ENCODE measurements at regions not wholly inside any gene's neighbourhood (a gene's known extent, or its start where the extent isn't known, plus 50 kb on each side); places are given as distances from the start of the nearest gene placed in this dataset.
A peak's percentile ranks its signal among the peaks of the same experiment; 100 is the strongest.

DNA sequence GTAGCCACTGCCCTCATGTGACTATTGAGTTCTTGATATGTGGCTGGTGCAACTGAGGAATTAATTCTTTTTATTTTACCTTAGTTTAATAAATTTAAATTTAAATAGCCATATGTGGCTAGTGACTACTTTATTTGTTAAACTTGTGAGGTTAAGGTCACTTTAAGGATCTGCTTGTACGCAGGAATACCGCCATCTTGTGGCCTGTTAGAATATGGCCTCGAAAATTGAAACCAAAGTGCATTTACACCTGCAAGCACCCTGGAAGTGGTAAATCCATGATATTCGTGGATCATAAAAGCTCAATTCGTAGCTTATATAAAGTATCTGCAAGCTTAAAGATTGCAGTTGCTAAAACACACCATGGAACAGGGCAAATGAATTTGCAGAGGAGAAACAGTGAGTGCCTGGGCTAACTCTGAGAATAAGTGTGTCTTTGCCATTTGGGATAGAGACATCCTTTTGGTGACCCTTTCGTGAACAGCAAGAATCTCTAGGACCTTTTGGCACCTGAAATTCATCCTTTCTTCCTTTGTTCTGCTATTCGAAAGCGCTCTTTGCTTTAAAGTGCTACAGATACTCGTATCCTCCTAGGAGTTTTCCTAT, 59.9 kb upstream of the REG3A start:
- H3K4me1 ChIP-seq: no peaks in the 10 kb centered on the region
- DNase-seq: no peak
- H3K4me3 ChIP-seq: no peak overlapping the region
- H3K27me3 ChIP-seq: no peaks in the 10 kb centered on the region
- TF ChIP-seq, protein P1, sequence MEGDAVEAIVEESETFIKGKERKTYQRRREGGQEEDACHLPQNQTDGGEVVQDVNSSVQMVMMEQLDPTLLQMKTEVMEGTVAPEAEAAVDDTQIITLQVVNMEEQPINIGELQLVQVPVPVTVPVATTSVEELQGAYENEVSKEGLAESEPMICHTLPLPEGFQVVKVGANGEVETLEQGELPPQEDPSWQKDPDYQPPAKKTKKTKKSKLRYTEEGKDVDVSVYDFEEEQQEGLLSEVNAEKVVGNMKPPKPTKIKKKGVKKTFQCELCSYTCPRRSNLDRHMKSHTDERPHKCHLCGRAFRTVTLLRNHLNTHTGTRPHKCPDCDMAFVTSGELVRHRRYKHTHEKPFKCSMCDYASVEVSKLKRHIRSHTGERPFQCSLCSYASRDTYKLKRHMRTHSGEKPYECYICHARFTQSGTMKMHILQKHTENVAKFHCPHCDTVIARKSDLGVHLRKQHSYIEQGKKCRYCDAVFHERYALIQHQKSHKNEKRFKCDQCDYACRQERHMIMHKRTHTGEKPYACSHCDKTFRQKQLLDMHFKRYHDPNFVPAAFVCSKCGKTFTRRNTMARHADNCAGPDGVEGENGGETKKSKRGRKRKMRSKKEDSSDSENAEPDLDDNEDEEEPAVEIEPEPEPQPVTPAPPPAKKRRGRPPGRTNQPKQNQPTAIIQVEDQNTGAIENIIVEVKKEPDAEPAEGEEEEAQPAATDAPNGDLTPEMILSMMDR (IDR thresholded peaks at IDR 0.05): peak in 2 of 4 experiments; percentile 13 to 16
- no peak for TF ChIP-seq POLR2A (IDR thresholded peaks at IDR 0.05)
- no peaks in the 10 kb centered on the region for H3K9me3 ChIP-seq
- H3K27ac ChIP-seq: no peak overlapping the region
- intact Hi-C loops (cut with DNase I; ENCODE audit: low total_unique reads): no loop called here
- H3K36me3 ChIP-seq: no peaks in the 10 kb centered on the region

DNA sequence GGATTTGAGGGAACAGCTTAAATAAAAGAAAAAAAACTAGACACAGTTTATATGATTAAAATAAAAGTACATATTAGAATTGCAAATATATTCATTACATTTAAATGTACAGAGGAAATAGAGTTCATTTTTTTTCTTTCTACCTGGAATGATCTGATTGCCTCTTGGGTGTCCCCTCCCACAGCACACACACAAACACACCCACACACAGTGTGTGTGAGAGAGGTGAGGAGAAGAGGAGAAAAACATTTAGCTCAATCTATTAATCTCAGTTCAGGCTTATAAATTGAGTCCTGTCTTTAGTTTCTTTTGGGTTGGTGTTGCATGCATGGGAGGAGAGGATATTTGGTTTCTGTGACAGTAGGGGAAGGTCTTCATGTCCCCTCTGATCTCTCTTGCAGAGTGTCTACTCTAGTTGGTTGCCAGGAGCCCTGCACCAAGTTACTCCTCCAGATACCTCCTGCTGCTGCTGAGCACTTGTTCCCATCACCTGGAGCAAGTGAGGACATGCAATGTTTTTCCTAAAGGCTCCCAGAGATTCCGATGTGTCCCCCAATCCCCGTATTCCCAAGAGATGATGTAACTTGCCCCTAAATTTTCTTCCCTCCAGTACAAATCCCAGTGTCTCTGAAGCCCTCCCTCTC, 50.8 kb upstream of the REG3A start:
- intact Hi-C loops (cut with DNase I; ENCODE audit: low total_unique reads): no loop called here
- TF ChIP-seq POLR2A (IDR thresholded peaks at IDR 0.05): no peak
- TF ChIP-seq, protein P1 (IDR thresholded peaks at IDR 0.05): no peak
- Histone ChIP-seq H3K4me1 (no peaks in the 10 kb centered on the region), H3K27me3 (no peaks in the 10 kb centered on the region), H3K27ac (no peak overlapping the region), H3K4me3 (no peak overlapping the region), H3K36me3 (no peaks in the 10 kb centered on the region), H3K9me3 (no peaks in the 10 kb centered on the region)
- no peak for DNase-seq
